ENCODE measurements at regions not wholly inside any gene's neighbourhood (a gene's known extent, or its start where the extent isn't known, plus 50 kb on each side); places are given as distances from the start of the nearest gene placed in this dataset.

DNA sequence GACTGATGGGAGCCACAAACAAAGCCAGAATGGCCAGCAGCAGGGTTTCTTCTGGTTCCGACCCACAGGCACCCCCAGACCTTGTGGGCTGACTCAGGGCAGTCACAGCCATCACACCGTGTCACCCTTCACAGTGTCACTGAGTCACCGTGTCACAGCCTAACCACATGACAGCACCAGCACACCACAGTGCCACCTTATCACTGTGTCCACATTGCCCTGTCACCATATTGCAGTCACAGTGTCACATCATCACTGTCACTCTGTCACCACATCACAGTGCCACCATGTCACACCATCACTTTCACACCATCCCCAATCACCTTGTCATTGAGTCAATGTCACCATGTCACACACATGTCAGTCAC lies 77.0 kb downstream of the OAT start:
- H3K4me1 ChIP-seq (ENCODE audit: control insufficient read depth, insufficient read depth, low read length): no peaks in the 10 kb centered on the region
- H3K4me3 ChIP-seq (ENCODE audit: low read depth, low read length): no peak overlapping the region
- H3K27ac ChIP-seq (ENCODE audit: extremely low read depth, low read depth, low read length): no peak overlapping the region
- CTCF ChIA-PET: interaction anchor here (0.6 kb wide), 1 partner anchor 406 kb away, joined by 3 read pairs; no protein-coding TSS in a partner anchor
- POLR2A ChIA-PET: no interaction called here
- no peaks in the 10 kb centered on the region for H3K9me3 ChIP-seq (ENCODE audit: control insufficient read depth, insufficient read depth, low read depth, low read length)
- TF ChIP-seq GLIS1 (tag by site-specific recombination; IDR thresholded peaks at IDR 0.05) (no peak), ZNF473 (tag by site-specific recombination; IDR thresholded peaks at IDR 0.05) (no peak), ZNF768 (tag by site-specific recombination; IDR thresholded peaks at IDR 0.05) (no peak), SP7 (tag by site-specific recombination; IDR thresholded peaks at IDR 0.05) (no peak), ZNF239 (tag by site-specific recombination; IDR thresholded peaks at IDR 0.05) (no peak), OVOL3 (tag by site-specific recombination; IDR thresholded peaks at IDR 0.05) (no peak), ZIC2 (tag by site-specific recombination; IDR thresholded peaks at IDR 0.05) (no peak), ZNF837 (tag by site-specific recombination; IDR thresholded peaks at IDR 0.05) (no peak), RBAK (tag by site-specific recombination; IDR thresholded peaks at IDR 0.05) (no peak), HOXC10 (CRISPR knock-in tag; IDR thresholded peaks at IDR 0.05) (no peak), ZNF530 (tag by site-specific recombination; IDR thresholded peaks at IDR 0.05; ENCODE audit: low read depth) (no peak), REPIN1 (tag by site-specific recombination; IDR thresholded peaks at IDR 0.05; ENCODE audit: low read depth) (no peak), KLF7 (tag by site-specific recombination; IDR thresholded peaks at IDR 0.05; ENCODE audit: borderline replicate concordance) (no peak), ZBTB26 (tag by site-specific recombination; optimal IDR thresholded peaks at IDR 0.05) (no peak), ZFP37 (tag by site-specific recombination; IDR thresholded peaks at IDR 0.05) (no peak), SP2 (tag by site-specific recombination; IDR thresholded peaks at IDR 0.05) (no peak), ZNF433 (tag by site-specific recombination; IDR thresholded peaks at IDR 0.05; ENCODE audit: low read depth) (no peak)
- TF ChIP-seq, protein P1, sequence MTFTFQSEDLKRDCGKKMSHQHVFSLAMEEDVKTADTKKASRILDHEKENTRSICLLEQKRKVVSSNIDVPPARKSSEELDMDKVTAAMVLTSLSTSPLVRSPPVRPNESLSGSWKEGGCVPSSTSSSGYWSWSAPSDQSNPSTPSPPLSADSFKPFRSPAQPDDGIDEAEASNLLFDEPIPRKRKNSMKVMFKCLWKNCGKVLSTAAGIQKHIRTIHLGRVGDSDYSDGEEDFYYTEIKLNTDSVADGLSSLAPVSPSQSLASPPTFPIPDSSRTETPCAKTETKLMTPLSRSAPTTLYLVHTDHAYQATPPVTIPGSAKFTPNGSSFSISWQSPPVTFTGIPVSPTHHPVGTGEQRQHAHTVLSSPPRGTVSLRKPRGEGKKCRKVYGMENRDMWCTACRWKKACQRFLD (tag by site-specific recombination; IDR thresholded peaks at IDR 0.05): no peak
- TF ChIP-seq, protein P2, sequence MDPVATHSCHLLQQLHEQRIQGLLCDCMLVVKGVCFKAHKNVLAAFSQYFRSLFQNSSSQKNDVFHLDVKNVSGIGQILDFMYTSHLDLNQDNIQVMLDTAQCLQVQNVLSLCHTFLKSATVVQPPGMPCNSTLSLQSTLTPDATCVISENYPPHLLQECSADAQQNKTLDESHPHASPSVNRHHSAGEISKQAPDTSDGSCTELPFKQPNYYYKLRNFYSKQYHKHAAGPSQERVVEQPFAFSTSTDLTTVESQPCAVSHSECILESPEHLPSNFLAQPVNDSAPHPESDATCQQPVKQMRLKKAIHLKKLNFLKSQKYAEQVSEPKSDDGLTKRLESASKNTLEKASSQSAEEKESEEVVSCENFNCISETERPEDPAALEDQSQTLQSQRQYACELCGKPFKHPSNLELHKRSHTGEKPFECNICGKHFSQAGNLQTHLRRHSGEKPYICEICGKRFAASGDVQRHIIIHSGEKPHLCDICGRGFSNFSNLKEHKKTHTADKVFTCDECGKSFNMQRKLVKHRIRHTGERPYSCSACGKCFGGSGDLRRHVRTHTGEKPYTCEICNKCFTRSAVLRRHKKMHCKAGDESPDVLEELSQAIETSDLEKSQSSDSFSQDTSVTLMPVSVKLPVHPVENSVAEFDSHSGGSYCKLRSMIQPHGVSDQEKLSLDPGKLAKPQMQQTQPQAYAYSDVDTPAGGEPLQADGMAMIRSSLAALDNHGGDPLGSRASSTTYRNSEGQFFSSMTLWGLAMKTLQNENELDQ (tag by site-specific recombination; IDR thresholded peaks at IDR 0.05; ENCODE audit: low read depth): no peak
- H3K36me3 ChIP-seq (ENCODE audit: control insufficient read depth in 2 of 2, insufficient read depth in 1 of 2, low read length in 2 of 2): no peaks in the 10 kb centered on the region

GRCh38 chr10:124340033-124340760 lies 78.5 kb downstream of the OAT start:
- H3K9me3 ChIP-seq (ENCODE audit: control insufficient read depth, insufficient read depth, low read depth, low read length): no peaks in the 10 kb centered on the region
- no peaks in the 10 kb centered on the region for H3K36me3 ChIP-seq (ENCODE audit: control insufficient read depth in 2 of 2, insufficient read depth in 1 of 2, low read length in 2 of 2)
- no peak overlapping the region for H3K27ac ChIP-seq (ENCODE audit: extremely low read depth, low read depth, low read length)
- no peak for TF ChIP-seq REPIN1 (tag by site-specific recombination; IDR thresholded peaks at IDR 0.05; ENCODE audit: low read depth)
- TF ChIP-seq KLF9 (tag by site-specific recombination; IDR thresholded peaks at IDR 0.05; ENCODE audit: low read depth): no peak
- TF ChIP-seq ZNF658 (tag by site-specific recombination; IDR thresholded peaks at IDR 0.05): no peak
- TF ChIP-seq ZNF394 (tag by site-specific recombination; IDR thresholded peaks at IDR 0.05; ENCODE audit: borderline replicate concordance): no peak
- no peak for TF ChIP-seq ZFP41 (tag by site-specific recombination; IDR thresholded peaks at IDR 0.05; ENCODE audit: borderline replicate concordance)
- TF ChIP-seq WT1 (tag by site-specific recombination; IDR thresholded peaks at IDR 0.05): no peak
- TF ChIP-seq ZNF211 (tag by site-specific recombination; IDR thresholded peaks at IDR 0.05; ENCODE audit: low read depth): no peak
- no peak for TF ChIP-seq ZNF776 (tag by site-specific recombination; IDR thresholded peaks at IDR 0.05; ENCODE audit: borderline replicate concordance)
- ChIA-PET CTCF (interaction anchor here (0.9 kb wide), 1 partner anchor 767 kb away, joined by 3 read pairs; no protein-coding TSS in a partner anchor), POLR2A (no interaction called here)
- H3K4me3 ChIP-seq (ENCODE audit: low read depth, low read length): no peak overlapping the region
- H3K4me1 ChIP-seq (ENCODE audit: control insufficient read depth, insufficient read depth, low read length): no peaks in the 10 kb centered on the region

Data from HEK293 (cell line).